Right lobe of liver (tissue), 4 donors: ENCODE measurements at regions not wholly inside any gene's neighbourhood (a gene's known extent, or its start where the extent isn't known, plus 50 kb on each side); places are given as distances from the start of the nearest gene placed in this dataset.

Source experiments
- POLR2A ChIP-seq: fragments of 450-650 bp; IDR thresholded peaks from one replicate; pipeline ENCODE4 v1.6.1; 2017; ENCODE audit warnings: antibody characterized with exemption, mild to moderate bottlenecking
- TF ChIP-seq, protein P1 (sequence below), 4 donors: fragments of 200-600 bp in 3 of 4; fragments of 450-650 bp in 1 of 4; IDR thresholded peaks; one replicate each; pipeline versions ENCODE4 v1.5.1 to v1.8.0; 2016 to 2022; ENCODE audit warnings: antibody characterized with exemption in 4 of 4, mild to moderate bottlenecking in 2 of 4
- donor health status: DM: no; HTN: no; CAD: no.
- donor health status: DM: no; HTN: no; CAD: no.
- donor health status: DM: no; HTN: yes; CAD: no.

DNA sequence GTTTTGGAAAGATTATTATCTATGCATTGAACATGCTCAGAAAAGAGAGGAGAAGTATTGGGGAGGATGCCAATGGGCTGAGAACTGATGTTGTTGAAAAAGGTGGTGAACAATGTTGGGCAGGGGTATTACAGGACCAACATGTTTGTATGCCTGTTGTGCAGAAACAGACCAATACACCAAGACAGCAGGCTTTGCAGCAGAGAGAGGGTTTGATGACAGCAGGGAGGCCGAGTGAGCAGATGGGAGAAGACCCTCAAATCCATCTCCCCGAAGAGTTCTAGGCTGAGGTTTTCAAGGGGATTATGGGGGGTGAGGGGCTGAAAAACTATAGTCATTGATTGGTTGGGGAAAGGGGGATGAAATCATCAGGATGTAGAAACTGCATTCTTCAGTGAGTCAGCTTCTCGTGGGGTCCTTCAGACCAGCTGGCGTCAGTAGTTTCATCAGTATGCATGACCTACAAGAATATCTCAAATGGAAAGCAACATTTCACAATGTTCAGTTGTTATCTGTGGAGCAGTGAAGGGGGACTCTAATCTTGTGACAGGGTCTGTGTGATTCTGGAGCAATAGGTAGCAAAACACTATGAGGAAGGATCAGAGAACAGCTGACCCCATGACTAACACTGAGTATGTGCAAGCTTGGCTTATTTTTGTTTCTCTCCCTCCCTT, 167.8 kb downstream of the BAMBI start:
- TF ChIP-seq, protein P1, sequence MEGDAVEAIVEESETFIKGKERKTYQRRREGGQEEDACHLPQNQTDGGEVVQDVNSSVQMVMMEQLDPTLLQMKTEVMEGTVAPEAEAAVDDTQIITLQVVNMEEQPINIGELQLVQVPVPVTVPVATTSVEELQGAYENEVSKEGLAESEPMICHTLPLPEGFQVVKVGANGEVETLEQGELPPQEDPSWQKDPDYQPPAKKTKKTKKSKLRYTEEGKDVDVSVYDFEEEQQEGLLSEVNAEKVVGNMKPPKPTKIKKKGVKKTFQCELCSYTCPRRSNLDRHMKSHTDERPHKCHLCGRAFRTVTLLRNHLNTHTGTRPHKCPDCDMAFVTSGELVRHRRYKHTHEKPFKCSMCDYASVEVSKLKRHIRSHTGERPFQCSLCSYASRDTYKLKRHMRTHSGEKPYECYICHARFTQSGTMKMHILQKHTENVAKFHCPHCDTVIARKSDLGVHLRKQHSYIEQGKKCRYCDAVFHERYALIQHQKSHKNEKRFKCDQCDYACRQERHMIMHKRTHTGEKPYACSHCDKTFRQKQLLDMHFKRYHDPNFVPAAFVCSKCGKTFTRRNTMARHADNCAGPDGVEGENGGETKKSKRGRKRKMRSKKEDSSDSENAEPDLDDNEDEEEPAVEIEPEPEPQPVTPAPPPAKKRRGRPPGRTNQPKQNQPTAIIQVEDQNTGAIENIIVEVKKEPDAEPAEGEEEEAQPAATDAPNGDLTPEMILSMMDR (IDR thresholded peaks at IDR 0.05), result no peak
- TF ChIP-seq POLR2A, result no peak
